Thymus (tissue), 11 donors: ENCODE measurements at regions not wholly inside any gene's neighbourhood (a gene's known extent, or its start where the extent isn't known, plus 50 kb on each side); places are given as distances from the start of the nearest gene placed in this dataset.

Experiments used
- DNase-seq, 9 donors: peaks; one replicate each; pipeline ENCODE4 v3.0.0-alpha.2; 2013; ENCODE audit warnings: low spot score in 9 of 9, low read depth in 6 of 9, missing footprints in 1 of 9
- H3K27ac ChIP-seq, 2 donors: one replicate each; pipeline ENCODE4 v1.5.1; 2013; ENCODE audit warnings: control low read depth in 1 of 2, low read depth in 1 of 2, low read length in 1 of 2, mild to moderate bottlenecking in 1 of 2, moderate library complexity in 1 of 2
- H3K27me3 ChIP-seq, 2 donors: one replicate each; pipeline ENCODE4 v1.5.1; 2013; ENCODE audit warnings: low read length in 1 of 2; ENCODE audit not compliant: control insufficient read depth in 2 of 2, insufficient read depth in 1 of 2
- H3K36me3 ChIP-seq, 2 donors: one replicate each; pipeline ENCODE4 v1.5.1; 2013; ENCODE audit warnings: low read length in 1 of 2, mild to moderate bottlenecking in 1 of 2, moderate library complexity in 1 of 2; ENCODE audit not compliant: control insufficient read depth in 2 of 2, insufficient read depth in 2 of 2
- H3K4me1 ChIP-seq, 2 donors: one replicate each; pipeline ENCODE4 v1.5.1; 2013; ENCODE audit warnings: low read length in 2 of 2; ENCODE audit not compliant: control insufficient read depth in 2 of 2, insufficient read depth in 2 of 2
- H3K4me3 ChIP-seq, 2 donors: one replicate each; pipeline ENCODE4 v1.5.1; 2013; ENCODE audit warnings: low read length in 2 of 2, control low read depth in 1 of 2, mild to moderate bottlenecking in 1 of 2
- H3K9me3 ChIP-seq, 2 donors: one replicate each; pipeline ENCODE4 v1.5.1; 2013; ENCODE audit warnings: low read length in 1 of 2, mild to moderate bottlenecking in 1 of 2; ENCODE audit not compliant: control insufficient read depth in 2 of 2, insufficient read depth in 1 of 2
- WGBS: extraction: QIAGEN DNeasy Blood & Tissue Kit; methylation state at CpG from one replicate; pipeline ENCODE4 v1.1.7; 2013; 5-methylcytosine and 5-hydroxymethylcytosine counted together
- donor health status: healthy.

DNA sequence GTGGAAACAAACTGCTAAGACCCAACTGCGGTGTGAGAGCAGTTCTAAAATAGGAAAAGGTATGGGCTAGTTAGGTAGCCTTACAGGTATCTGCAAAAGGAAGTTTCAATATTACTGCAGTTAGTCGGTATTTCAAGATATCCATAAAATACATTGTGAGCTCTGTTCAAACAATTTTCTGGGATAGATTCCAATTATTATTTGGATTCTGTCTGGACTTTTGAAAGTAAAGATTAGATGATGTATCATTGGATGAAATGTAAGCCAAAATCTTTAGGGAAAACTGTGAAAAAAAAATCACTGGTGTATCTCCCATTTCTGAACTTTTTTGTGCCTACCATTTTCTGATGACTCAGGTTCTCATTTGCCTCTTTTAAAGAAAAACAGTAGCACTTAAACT, 621.6 kb downstream of the CCER1 start:
- no peak overlapping the region for H3K4me3 ChIP-seq
- DNase-seq, result no peak
- no peaks in the 10 kb centered on the region for H3K27me3 ChIP-seq
- H3K36me3 ChIP-seq, result no peaks in the 10 kb centered on the region
- no peak overlapping the region for H3K27ac ChIP-seq
- H3K4me1 ChIP-seq, result no peaks in the 10 kb centered on the region
- no peaks in the 10 kb centered on the region for H3K9me3 ChIP-seq
- 98% methylated on average over 2 of the region's 2 CpGs for WGBS

DNA sequence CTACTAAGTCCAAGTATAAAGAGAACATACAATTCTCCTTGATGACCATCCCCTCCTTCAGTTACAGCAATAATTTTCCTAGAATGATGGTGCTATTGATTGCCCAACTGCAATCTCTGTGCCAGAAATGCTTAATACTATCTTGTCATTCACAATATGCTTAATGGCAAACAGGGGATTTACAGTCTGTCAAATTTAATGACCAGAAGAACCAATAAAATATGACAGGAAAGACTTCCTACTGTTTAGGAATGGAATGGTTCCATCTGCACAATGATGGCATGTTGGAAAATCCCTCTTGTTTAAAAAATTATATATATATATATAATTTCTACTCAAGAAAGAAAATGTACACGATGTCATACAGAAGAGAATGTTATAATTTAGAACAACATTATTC, 623.2 kb downstream of the CCER1 start:
- Histone ChIP-seq H3K4me1 (no peaks in the 10 kb centered on the region), H3K27me3 (no peaks in the 10 kb centered on the region), H3K36me3 (no peaks in the 10 kb centered on the region), H3K27ac (no peak overlapping the region), H3K4me3 (no peak overlapping the region), H3K9me3 (no peaks in the 10 kb centered on the region)
- WGBS, result 95% methylated on average over 1 of the region's 1 CpG
- no peak for DNase-seq

DNA sequence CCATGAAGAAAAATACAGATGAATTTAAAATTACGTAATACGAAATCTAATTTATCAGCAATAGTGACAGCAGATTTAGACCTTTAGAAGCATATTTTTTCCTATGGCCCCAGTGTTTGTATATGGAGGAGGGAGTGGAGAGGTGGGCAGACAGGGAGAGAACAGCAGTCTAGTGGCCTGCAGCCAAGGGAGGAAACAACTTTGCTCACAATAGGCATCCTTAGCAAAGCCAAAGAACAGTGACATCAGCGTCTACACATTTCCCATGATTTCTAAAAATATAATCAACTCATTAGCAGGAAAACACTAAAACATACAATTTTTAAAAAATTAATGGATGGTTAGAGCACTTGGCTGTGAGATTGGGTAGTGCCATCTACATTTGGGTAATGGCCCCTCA, 622.6 kb upstream of the ATP2B1 start:
- H3K9me3 ChIP-seq, result no peaks in the 10 kb centered on the region
- no peak overlapping the region for H3K4me3 ChIP-seq
- no peaks in the 10 kb centered on the region for H3K4me1 ChIP-seq
- WGBS, result 97% methylated on average over 3 of the region's 3 CpGs
- no peaks in the 10 kb centered on the region for H3K27me3 ChIP-seq
- H3K36me3 ChIP-seq, result no peaks in the 10 kb centered on the region
- H3K27ac ChIP-seq, result no peak overlapping the region
- DNase-seq, result no peak

DNA sequence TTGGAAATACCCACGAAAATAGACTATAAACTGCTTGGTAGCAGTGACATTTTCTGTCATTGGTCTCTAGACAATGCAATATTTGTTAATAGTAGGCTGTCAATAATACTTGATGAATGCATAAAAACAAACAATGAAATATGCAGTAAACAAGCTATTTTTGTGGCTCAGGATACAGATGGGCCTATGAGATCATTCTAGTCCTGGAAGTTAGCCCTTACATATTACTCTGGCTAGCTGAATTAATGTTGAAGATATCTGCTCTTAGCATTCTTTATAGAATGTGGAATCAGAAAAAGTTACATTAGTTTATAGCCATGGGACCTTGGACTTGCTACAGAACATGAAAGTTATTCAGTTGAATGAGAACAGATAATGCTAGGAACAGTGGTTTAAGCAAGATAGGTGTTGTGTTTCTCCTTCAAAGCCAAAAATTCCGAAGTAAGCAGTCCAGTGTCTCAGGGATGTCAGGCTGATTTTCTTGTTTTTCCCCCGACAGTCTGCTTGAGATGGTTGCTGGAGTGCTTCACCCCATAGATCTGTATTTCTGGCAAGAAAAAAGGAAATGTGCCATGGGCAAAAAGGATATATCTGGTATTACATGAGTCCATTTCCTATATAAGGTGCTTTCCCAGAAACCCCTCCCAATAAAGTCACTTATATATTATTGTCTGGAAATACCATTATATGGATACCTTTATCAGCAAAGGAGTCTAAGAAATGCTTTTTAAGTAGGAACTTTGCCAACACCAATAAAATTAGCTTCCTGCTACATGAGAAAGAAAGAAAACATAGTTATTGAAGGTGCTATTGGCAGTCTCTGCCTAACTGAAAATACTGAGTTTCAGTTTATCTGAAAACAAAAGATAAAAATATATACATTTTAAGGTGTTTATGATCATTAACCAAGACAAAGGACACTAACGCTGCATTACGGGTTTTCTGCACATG, 619.4 kb upstream of the ATP2B1 start:
- 94% methylated on average over 5 of the region's 5 CpGs for WGBS
- H3K36me3 ChIP-seq, result no peaks in the 10 kb centered on the region
- no peak for DNase-seq
- H3K27ac ChIP-seq, result no peak overlapping the region
- H3K9me3 ChIP-seq, result no peaks in the 10 kb centered on the region
- H3K4me3 ChIP-seq, result no peak overlapping the region
- no peaks in the 10 kb centered on the region for H3K27me3 ChIP-seq
- H3K4me1 ChIP-seq, result no peaks in the 10 kb centered on the region

DNA sequence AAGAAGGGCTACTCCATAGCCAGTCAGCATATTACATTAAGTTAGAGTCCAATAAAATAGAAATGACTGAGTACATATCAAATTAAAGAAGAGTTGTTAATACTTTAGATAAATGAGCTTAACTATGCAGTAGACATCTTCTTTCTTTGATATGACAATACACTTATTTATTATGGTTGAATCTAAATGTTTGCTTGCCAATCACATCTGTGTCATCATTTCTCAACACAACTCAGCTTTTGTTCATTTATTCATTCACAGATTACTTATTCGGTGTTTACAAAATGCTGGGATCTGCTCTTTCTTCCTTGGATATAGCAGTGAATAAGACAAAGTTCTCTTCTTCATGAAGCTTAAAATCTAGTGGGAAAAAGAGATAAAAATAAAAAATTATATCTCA, 614.6 kb upstream of the ATP2B1 start:
- no peaks in the 10 kb centered on the region for H3K36me3 ChIP-seq
- no peaks in the 10 kb centered on the region for H3K9me3 ChIP-seq
- H3K27ac ChIP-seq, result no peak overlapping the region
- WGBS, result 97% methylated on average over 1 of the region's 1 CpG
- no peak for DNase-seq
- no peaks in the 10 kb centered on the region for H3K4me1 ChIP-seq
- H3K4me3 ChIP-seq, result no peak overlapping the region
- no peaks in the 10 kb centered on the region for H3K27me3 ChIP-seq

DNA sequence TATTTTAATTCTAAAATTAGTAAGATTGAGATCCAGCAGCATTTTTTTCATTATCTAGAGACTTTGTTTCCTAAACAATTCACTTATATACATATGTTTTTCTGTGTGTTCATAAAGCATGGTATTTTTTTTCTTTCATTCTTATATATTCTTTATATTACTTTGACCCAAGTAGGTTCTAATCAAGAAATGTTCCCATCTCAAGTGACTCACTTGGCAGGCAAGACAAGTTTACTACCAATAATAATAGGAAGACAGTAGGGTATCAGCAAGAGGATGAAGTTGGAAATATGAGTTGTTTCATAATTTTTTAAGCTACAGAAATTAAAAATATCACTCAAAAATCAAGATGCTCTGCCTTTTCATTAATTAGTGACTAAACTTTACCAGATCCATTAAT, 613.4 kb upstream of the ATP2B1 start:
- DNase-seq, result no peak
- Histone ChIP-seq H3K4me1 (no peaks in the 10 kb centered on the region), H3K36me3 (no peaks in the 10 kb centered on the region), H3K27ac (no peak overlapping the region), H3K9me3 (no peaks in the 10 kb centered on the region), H3K27me3 (no peaks in the 10 kb centered on the region), H3K4me3 (no peak overlapping the region)

DNA sequence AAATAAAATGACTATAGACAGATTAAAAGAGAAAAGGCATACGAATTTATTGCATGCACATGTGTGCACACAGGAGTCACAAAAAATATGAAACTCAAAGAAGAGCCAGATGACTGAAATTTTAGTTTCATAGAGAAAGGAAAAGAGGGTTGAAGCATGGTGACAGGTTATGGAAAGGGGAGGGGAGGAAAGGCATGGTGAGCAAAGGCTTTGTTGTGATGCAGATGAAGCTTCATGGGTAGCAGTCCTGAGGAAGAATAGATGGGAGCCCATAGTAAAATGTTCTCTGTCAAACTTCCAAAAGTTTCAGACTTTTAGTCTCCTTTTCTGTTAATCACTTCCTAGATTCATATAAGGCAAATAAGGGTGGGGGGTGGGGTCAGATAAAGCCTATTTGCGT, 612.7 kb upstream of the ATP2B1 start:
- no peaks in the 10 kb centered on the region for H3K36me3 ChIP-seq
- H3K9me3 ChIP-seq, result no peaks in the 10 kb centered on the region
- WGBS, result 94% methylated on average over 2 of the region's 2 CpGs
- H3K27ac ChIP-seq, result no peak overlapping the region
- H3K27me3 ChIP-seq, result no peaks in the 10 kb centered on the region
- H3K4me3 ChIP-seq, result no peak overlapping the region
- no peaks in the 10 kb centered on the region for H3K4me1 ChIP-seq
- DNase-seq, result no peak

DNA sequence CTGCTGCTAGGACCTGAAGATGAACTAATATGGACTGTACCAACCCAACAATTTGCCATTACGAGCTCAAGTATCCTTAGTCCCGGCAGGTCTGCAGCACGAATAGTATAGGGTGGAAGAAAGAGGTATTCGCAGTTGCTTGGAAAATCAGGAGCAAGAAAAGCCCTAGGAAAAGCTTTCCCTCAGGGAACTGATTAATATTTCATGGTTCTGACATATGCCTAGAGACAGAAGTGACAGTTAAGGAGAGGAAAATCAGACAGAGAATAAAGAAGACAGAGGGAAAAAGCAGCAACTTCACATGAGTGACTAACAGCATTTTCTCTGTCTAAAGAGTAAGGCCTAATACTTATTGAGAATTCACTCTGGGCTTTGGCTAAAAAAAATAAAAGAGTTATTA, 602.9 kb upstream of the ATP2B1 start:
- WGBS, result 96% methylated on average over 4 of the region's 4 CpGs
- H3K4me1 ChIP-seq, result no peaks in the 10 kb centered on the region
- H3K27me3 ChIP-seq, result no peaks in the 10 kb centered on the region

DNA sequence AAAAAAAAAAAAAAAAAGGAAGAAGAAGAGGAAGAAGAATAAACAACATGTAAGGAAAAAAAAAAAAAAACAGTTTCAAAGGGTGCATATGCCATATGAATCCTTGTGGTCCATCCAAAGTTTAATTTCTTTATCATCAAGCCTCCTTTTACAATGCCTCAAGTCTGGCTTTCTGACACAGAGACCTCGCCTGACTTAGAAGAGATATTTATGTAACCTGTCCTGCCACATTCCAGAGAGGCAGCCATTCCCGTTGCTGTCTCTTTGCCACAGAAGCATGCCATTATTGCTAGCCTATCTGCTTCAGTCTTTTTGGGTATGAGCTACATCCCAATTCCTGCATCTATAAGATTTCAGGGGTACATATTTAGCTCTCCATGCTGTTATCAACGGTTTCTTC, 596.7 kb upstream of the ATP2B1 start:
- no peaks in the 10 kb centered on the region for H3K9me3 ChIP-seq
- H3K4me3 ChIP-seq, result no peak overlapping the region
- H3K4me1 ChIP-seq, result no peaks in the 10 kb centered on the region
- H3K27me3 ChIP-seq, result no peaks in the 10 kb centered on the region
- WGBS, result 92% methylated on average over 3 of the region's 3 CpGs
- no peak for DNase-seq
- H3K27ac ChIP-seq, result no peak overlapping the region
- H3K36me3 ChIP-seq, result no peaks in the 10 kb centered on the region

More for the DNA sequence above, 602.9 kb upstream of the ATP2B1 start:
- no peak for DNase-seq
- no peak overlapping the region for H3K27ac ChIP-seq
- H3K9me3 ChIP-seq, result no peaks in the 10 kb centered on the region
- H3K36me3 ChIP-seq, result no peaks in the 10 kb centered on the region
- no peak overlapping the region for H3K4me3 ChIP-seq
